K562 (cell line): ENCODE measurements at regions not wholly inside any gene's neighbourhood (a gene's known extent, or its start where the extent isn't known, plus 50 kb on each side); places are given as distances from the start of the nearest gene placed in this dataset.

Source experiments
- ATAC-seq: fragments of 200-7000 bp; cut with Tn5 transposase; 3 replicates; pipeline ENCODE4 v1.9.1; 2020; ENCODE audit warnings: moderate library complexity
- BruUV-seq: library from RNA; stranded (reverse); fragments of 400-500 nt; replicated peaks from 2 replicates; lab custom pipeline; 2021; lab: Mats Ljungman, UMichigan
- CTCF ChIA-PET: fragments of 300-600 bp; formaldehyde crosslinking; extraction: SDS; loops from one replicate; lab custom pipeline; 2021; ENCODE audit warnings: low intra/inter-chr PET ratio; lab: Yijun Ruan, JAX
- POLR2A ChIA-PET: fragments of 300-600, 350-650 bp; sonication (Branson Sonifier 250); formaldehyde crosslinking; extraction: SDS; loops from one replicate; lab custom pipeline; 2021; ENCODE audit warnings: antibody characterized with exemption, inconsistent platforms; lab: Yijun Ruan, JAX
- DNase-seq, 4 experiments: peaks; one replicate each; pipeline versions ENCODE4 v3.0.0 to v3.0.0-alpha.2; 2011 to 2018; ENCODE audit warnings: low spot score in 3 of 4, mixed read lengths in 3 of 4; ENCODE audit errors: extremely low read depth in 1 of 4
- FAIRE-seq: peaks from 2 replicates; lab custom pipeline; 2011; peaks lifted over from hg19 to GRCh38; lab: Jason Lieb, UNC
- H2AFZ ChIP-seq: 2 replicates; pipeline ENCODE4 v1.6.0; 2011; ENCODE audit warnings: low read depth, low read length, control low read depth, inconsistent platforms
- H3K27ac ChIP-seq: fragments of 200-600 bp; 3 replicates; pipeline ENCODE4 v1.8.0; 2011; ENCODE audit warnings: low read depth, mild to moderate bottlenecking, control low read depth, inconsistent platforms, low read length, moderate library complexity, mixed read lengths; ENCODE audit errors: extremely low read depth
- H3K27me3 ChIP-seq, 2 experiments: fragments of 300-600 bp in 1 of 2; 2 replicates in 1 of 2; 3 replicates in 1 of 2; pipeline versions ENCODE4 v1.6.0 to v1.8.0; 2011; ENCODE audit warnings: inconsistent platforms in 2 of 2, low read length in 2 of 2, mild to moderate bottlenecking in 1 of 2, mixed read lengths in 1 of 2, moderate library complexity in 1 of 2; ENCODE audit not compliant: control insufficient read depth in 2 of 2, insufficient read depth in 2 of 2
- H3K36me3 ChIP-seq: fragments of 300-600 bp; 3 replicates; pipeline ENCODE4 v1.8.0; 2011; ENCODE audit warnings: mild to moderate bottlenecking, low read length, inconsistent platforms; ENCODE audit not compliant: control insufficient read depth, insufficient read depth
- H3K4me1 ChIP-seq, 2 experiments: fragments of 200-600 bp in 1 of 2; replicated peaks in 1 of 2; 2 replicates in 1 of 2; 3 replicates in 1 of 2; pipeline versions ENCODE4 v1.5.1 to v1.8.0; 2011; ENCODE audit warnings: inconsistent platforms in 2 of 2, low read length in 2 of 2, mild to moderate bottlenecking in 1 of 2, mixed read lengths in 1 of 2, moderate library complexity in 1 of 2; ENCODE audit not compliant: control insufficient read depth in 2 of 2, insufficient read depth in 2 of 2
- H3K4me2 ChIP-seq: 2 replicates; pipeline ENCODE4 v1.6.1; 2011; ENCODE audit warnings: low read length, control low read depth, inconsistent platforms, mixed read lengths; ENCODE audit not compliant: insufficient read depth
- H3K4me3 ChIP-seq: fragments of 200-600 bp; sonication (generic), shearing (Covaris generic); 2 replicates; pipeline ENCODE4 v1.5.1; 2016; ENCODE audit warnings: control low read depth, inconsistent platforms
- H3K79me2 ChIP-seq: fragments of 200-600 bp; 3 replicates; pipeline ENCODE4 v1.8.0; 2011; ENCODE audit warnings: low read length, inconsistent platforms; ENCODE audit not compliant: control insufficient read depth, insufficient read depth
- H3K9ac ChIP-seq, 2 experiments: 2 replicates each; pipeline versions ENCODE4 v1.6.0 to v1.6.1; 2011; ENCODE audit warnings: low read depth in 2 of 2, low read length in 2 of 2, control low read depth in 1 of 2, inconsistent platforms in 1 of 2, mild to moderate bottlenecking in 1 of 2, mixed read lengths in 1 of 2; ENCODE audit not compliant: insufficient read depth in 1 of 2
- H3K9me1 ChIP-seq: one replicate; pipeline ENCODE4 v1.6.0; 2011; ENCODE audit warnings: inconsistent platforms, mild to moderate bottlenecking, low read length, moderate library complexity; ENCODE audit not compliant: control insufficient read depth, insufficient read depth
- H3K9me3 ChIP-seq: replicated peaks from 2 replicates; pipeline ENCODE4 v1.5.1; 2011; ENCODE audit warnings: low read depth, low read length, inconsistent platforms; ENCODE audit not compliant: control insufficient read depth, insufficient read depth
- H4K20me1 ChIP-seq: replicated peaks from 2 replicates; pipeline ENCODE4 v1.6.1; 2011; ENCODE audit warnings: low read length, inconsistent platforms, mixed read lengths; ENCODE audit not compliant: control insufficient read depth, insufficient read depth
- DLX4 ChIP-seq: fragments of 250-450 bp; sonication (Bioruptor Pico); IDR thresholded peaks from 2 replicates; pipeline ENCODE4 v1.6.1; 2021; ENCODE audit warnings: mild to moderate bottlenecking
- ELF1 ChIP-seq: fragments of 200-800 bp; sonication (Bioruptor generic); IDR thresholded peaks from 2 replicates; pipeline ENCODE4 v1.6.1; 2016; ENCODE audit warnings: missing genetic modification characterization, missing compliant biosample characterization
- FOXK1 ChIP-seq: sonication (generic); formaldehyde crosslinking; IDR thresholded peaks from 2 replicates; pipeline ENCODE4 v1.8.0; 2022; ENCODE audit warnings: missing genetic modification reagents, mild to moderate bottlenecking, borderline replicate concordance
- MEF2A ChIP-seq: IDR thresholded peaks from 2 replicates; pipeline ENCODE4 v1.6.1; 2011; ENCODE audit warnings: low read depth, mild to moderate bottlenecking, low read length, moderate library complexity; ENCODE audit not compliant: control insufficient read depth
- NFIX ChIP-seq: fragments of 250-450 bp; sonication (Bioruptor Pico); IDR thresholded peaks from 2 replicates; pipeline ENCODE4 v1.4.0; 2020; ENCODE audit warnings: low read depth, mild to moderate bottlenecking, moderate library complexity
- POLR2B ChIP-seq: fragments of 450-650 bp; IDR thresholded peaks from 2 replicates; pipeline ENCODE4 v1.6.1; 2018; ENCODE audit warnings: low read depth; ENCODE audit not compliant: partially characterized antibody
- XRCC5 ChIP-seq: fragments of 200-400 bp; formaldehyde crosslinking; IDR thresholded peaks from 2 replicates; pipeline ENCODE4 v1.6.1; 2017; ENCODE audit warnings: low read depth, mild to moderate bottlenecking, low read length
- ZBTB26 ChIP-seq: fragments of 450-650 bp; formaldehyde crosslinking; IDR thresholded peaks from 2 replicates; pipeline ENCODE4 v1.4.0; 2022; ENCODE audit warnings: missing genetic modification characterization
- ZBTB49 ChIP-seq: sonication (generic); formaldehyde crosslinking; IDR thresholded peaks from 2 replicates; pipeline ENCODE4 v1.8.0; 2022; ENCODE audit warnings: missing genetic modification reagents, mild to moderate bottlenecking, borderline replicate concordance
- ZNF280A ChIP-seq: fragments of 450-650 bp; IDR thresholded peaks from 2 replicates; pipeline ENCODE4 v1.6.1; 2018; ENCODE audit warnings: mild to moderate bottlenecking, low read depth; ENCODE audit not compliant: partially characterized antibody
- ZNF57 ChIP-seq: fragments of 450-650 bp; formaldehyde crosslinking; IDR thresholded peaks from 2 replicates; pipeline ENCODE4 v1.4.0; 2020; ENCODE audit warnings: mild to moderate bottlenecking, moderate library complexity
- ZNF609 ChIP-seq: sonication (generic); formaldehyde crosslinking; IDR thresholded peaks from 2 replicates; pipeline ENCODE4 v1.8.1; 2023; ENCODE audit warnings: missing genetic modification reagents, mild to moderate bottlenecking, borderline replicate concordance
- ZZZ3 ChIP-seq: fragments of 450-650 bp; IDR thresholded peaks from 2 replicates; pipeline ENCODE4 v1.6.1; 2016; ENCODE audit warnings: antibody characterized with exemption, mild to moderate bottlenecking, moderate library complexity
- in situ Hi-C: fragments of 300-500 bp; cut with MboI; formaldehyde crosslinking; loops from 4 replicates; pipeline ENCODE4 v1.15.0; 2018; ENCODE audit warnings: inconsistent platforms, mixed read lengths
- intact Hi-C: fragments of 100-400 bp; cut with micrococcal nuclease; formaldehyde crosslinking; loops from 2 replicates; pipeline ENCODE4 v1.14.2; 2022

GRCh38 chr4:161167539-161167938, 996.3 kb downstream of the FSTL5 start:
- ChIA-PET POLR2A (no interaction called here), CTCF (no interaction called here)
- Histone ChIP-seq H3K4me2 (no peak overlapping the region), H3K27me3 (no peaks in the 10 kb centered on the region), H2AFZ (no peak overlapping the region), H3K36me3 (no peaks in the 10 kb centered on the region), H3K4me3 (no peak overlapping the region), H3K9me3 (no peaks in the 10 kb centered on the region), H3K79me2 (no peaks in the 10 kb centered on the region), H3K27ac (no peak overlapping the region), H4K20me1 (no peaks in the 10 kb centered on the region), H3K4me1 (no peaks in the 10 kb centered on the region), H3K9me1 (no peaks in the 10 kb centered on the region), H3K9ac (no peak overlapping the region)
- no peak for ATAC-seq
- intact Hi-C loops = no loop called here
- no TSS peak for BruUV-seq
- FAIRE-seq = no peak
- no peak for DNase-seq
- in situ Hi-C loops = no loop called here
- TF ChIP-seq XRCC5 (no peak), ZZZ3 (no peak), ZNF57 (CRISPR knock-in tag) (no peak), ZBTB26 (CRISPR knock-in tag) (no peak), FOXK1 (CRISPR knock-in tag) (no peak), ELF1 (tag) (no peak), POLR2B (no peak), MEF2A (no peak), DLX4 (CRISPR knock-in tag) (no peak), ZNF609 (no peak), ZBTB49 (no peak), ZNF280A (no peak), NFIX (no peak)
